GM19397 (cell line): ENCODE measurements at regions not wholly inside any gene's neighbourhood (a gene's known extent, or its start where the extent isn't known, plus 50 kb on each side); places are given as distances from the start of the nearest gene placed in this dataset.

Source experiments
- ATAC-seq: cut with Tn5 transposase; IDR thresholded peaks from one replicate; pipeline ENCODE4 v1.9.1; 2021; ENCODE audit warnings: mild to moderate bottlenecking, moderate library complexity; ENCODE audit not compliant: unreplicated experiment

GRCh38 chr15:92304223-92304975, 89.3 kb upstream of the ST8SIA2 start:
- ATAC-seq: no peak

DNA sequence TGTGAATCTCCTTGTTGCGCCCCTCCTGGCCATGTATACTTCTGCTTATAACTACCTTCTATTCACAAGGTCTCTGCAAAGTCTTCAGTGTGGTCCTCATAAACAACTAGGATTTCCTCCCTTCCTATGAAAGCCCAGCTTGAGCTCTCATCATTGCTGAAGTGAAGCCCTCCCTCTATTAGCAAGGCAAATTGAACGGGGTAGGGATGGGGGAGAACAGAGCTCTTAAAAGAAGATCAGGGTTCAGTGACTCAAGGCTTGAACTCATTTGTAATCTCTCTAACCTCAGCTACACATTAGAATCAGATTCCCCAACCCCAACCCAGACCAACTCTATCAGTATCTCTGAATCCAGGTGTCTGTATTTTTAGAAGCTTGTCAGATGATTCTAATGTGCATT, 88.3 kb upstream of the ST8SIA2 start:
- ATAC-seq: no peak

- no peak for ATAC-seq
These were observed 87.0 kb upstream of the ST8SIA2 start for GRCh38 chr15:92306663-92307062.

- ATAC-seq: no peak
These were observed 78.5 kb upstream of the ST8SIA2 start for GRCh38 chr15:92315144-92315543.

GRCh38 chr15:92315595-92316211, 78.0 kb upstream of the ST8SIA2 start:
- no peak for ATAC-seq

- no peak for ATAC-seq
These were observed 76.9 kb upstream of the ST8SIA2 start for GRCh38 chr15:92316586-92317295.

DNA sequence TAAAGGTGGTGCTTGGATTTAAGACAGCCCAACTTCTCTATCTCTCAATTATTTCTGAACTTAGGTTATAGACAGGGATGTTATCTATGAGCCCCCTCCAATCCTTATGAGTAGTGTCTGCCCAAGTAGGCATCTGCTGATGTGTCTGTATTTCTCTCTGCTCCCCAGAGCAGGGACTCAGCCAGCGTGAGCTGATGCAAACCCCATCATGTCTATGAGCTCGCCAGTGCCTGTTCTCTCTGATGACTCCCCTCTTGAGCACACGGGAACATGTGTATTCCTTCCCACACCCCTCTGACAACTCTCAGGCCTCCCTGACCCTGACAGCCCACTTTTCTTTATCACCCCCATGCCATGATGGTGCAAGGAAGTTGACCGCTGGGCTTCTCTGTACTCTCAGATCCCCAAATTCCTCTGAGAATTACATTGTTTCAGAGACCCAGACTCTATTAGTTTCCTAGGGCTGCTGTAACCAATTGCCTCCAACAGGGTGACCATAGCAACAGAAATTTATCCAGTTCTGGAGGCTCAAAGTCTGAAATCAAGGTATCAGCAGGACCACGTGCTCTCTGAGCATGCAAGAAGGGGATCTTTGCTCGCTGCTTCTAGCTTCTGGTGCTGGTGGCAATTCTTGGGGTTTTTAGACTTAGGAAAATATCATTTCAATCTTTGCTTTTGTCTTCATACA, 73.5 kb upstream of the ST8SIA2 start:
- no peak for ATAC-seq

DNA sequence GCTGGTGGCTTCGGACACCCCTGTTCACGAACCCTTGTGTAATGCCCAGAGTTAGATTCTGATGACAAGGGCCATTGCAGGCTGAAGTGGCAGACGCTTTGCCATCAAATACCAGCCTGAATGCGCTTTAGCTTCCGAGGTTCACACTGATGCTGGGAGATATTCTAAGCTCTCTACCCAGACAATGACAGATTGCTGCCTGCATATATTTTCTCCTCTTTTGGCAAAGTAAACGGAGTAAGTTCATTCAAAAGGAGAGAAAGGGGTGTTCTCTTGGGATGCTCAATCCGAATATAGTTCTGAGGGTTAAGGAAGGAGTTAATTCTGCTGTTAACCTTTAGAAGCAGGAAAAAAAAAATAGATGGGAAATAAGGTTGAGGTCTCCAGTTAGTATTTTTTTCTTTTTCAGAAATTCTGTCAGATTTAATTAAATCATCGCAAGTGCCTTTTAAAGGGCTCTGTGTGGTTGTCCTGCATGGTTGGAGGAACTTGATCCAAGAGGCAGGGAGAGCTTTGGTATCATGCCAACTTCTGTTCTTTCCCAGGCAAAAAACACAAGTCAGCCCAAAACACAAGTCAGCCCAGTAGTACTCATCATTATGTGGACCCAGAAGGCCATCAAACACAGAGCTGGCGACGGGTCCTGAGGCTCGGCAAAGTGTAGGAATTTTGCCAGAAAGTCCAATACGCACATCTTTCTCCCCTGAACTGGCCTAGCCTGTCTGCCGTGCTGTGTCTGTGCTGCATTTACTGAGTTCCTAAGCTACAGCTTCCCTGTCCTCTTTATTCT, 70.9 kb upstream of the ST8SIA2 start:
- ATAC-seq: no peak

DNA sequence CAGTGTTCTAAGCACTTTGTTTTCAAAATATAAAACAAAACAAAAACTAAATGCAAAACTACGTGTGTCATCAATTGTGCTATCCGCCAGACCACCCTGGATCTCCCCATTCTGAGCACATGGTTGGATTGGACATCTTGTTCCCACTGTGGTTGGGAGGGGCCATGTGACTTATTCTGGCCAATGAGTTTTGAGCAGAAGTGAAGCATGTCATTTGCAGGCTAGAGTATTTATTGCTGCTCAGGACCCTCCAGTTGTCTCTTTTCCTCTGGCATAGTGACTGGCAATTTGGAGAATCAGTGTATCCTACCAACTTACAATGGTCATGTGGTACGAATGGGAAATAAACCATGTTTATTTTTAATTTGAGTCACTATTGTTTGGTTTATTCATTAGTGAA, 70.2 kb upstream of the ST8SIA2 start:
- no peak for ATAC-seq

DNA sequence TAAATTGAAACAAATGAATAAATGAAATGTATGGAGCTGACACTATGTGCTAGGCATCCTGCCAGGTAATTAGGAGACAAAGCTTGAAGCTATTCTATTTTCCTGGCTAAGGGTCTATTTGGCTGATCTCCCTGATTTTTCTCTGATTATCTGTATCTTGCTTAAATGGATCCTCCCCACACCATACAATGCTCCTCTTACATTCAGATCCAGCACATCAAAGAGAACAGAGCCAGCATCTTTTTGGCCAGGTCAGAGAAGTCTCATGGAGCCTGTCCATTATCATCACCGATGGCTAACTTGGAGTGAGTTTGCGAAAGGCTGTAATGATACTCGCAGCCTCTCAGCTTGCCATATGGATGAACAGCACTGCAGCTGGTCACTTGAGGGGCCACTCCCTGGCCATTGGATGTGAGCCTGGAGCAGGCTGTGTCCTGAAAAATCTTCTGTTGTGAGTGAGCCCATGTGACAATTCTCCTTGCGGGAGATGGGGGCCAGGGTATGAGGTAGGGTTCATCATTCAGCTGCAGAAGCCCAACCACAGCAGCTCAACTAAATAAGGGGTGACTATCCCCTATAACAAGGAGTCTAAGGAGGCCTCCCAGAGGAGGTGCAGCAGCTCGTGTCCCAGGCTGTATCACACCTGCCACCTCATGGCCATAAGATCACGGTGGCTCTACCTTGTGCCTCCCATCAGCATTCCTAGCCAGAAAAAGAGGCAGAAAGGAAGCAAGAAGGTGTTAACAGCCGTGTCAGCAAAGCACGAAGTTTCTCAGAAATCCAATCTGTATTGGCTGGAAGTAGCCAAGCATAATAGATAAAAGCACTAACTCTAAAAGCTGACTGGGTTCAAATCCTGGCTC, 69.3 kb upstream of the ST8SIA2 start:
- no peak for ATAC-seq

- ATAC-seq: no peak
These were observed 67.4 kb upstream of the ST8SIA2 start for GRCh38 chr15:92326236-92326635.

DNA sequence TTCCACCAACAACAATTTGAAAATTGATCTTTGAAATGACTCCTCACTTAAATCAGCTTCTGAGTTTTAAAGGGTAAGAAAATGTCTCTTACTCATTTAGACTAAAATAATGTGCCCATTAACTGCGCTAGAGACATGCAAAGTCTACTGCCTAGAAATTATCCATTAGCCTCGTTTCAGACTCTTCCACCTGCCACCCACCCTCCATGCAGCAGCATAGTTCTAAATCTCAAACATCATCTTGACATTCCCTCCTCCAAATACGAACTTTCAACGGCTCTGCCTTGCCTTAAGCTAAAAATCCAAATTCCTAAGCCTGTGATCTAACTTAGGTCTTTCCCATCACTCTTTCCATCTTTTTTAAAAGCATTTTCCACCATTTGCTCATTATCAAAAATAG, 66.6 kb upstream of the ST8SIA2 start:
- no peak for ATAC-seq

- no peak for ATAC-seq
These were observed 65.5 kb upstream of the ST8SIA2 start for GRCh38 chr15:92328207-92328606.

GRCh38 chr15:92332125-92332899, 61.4 kb upstream of the ST8SIA2 start:
- ATAC-seq: no peak

DNA sequence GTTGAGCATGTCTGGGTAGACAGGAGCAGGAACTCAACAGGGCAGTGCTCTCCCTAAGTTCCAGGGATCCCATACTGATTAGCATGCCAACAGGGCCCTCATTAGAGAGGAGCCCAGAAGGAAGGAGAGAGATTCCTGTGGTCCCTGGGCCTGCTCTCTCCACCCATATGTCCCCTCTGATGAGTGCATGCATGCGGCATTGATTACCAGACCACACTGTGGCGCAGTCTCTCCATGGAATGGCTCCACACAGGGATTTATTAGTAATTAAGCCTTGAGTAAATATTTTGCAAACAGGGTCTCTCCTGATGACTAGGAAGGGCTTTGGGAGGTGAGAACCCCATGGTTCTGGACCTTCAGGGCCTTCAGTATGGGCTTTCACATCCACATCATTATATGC, 60.0 kb upstream of the ST8SIA2 start:
- ATAC-seq: no peak

- no peak for ATAC-seq
These were observed 57.2 kb upstream of the ST8SIA2 start for GRCh38 chr15:92336419-92336987.

DNA sequence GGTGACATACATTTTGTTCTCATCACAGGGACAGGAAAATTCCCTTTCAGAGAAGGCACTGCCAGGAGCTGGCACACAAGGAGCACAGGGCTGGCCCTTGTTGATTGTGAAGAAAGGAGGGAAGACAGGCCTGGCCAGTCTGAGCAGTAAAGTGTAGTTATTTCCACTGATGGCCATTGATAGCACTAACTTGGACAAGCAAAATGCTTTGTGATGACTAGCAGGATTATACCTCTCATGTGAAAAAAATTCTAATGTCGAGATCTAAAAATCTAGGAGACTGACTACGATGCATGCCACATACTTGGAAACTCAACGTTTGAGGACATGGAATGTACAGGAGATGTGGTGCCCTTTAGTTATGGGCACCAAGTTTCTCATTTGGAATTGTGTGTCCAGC, 54.3 kb upstream of the ST8SIA2 start:
- ATAC-seq: no peak
